PC-3 (cell line): ENCODE measurements at regions not wholly inside any gene's neighbourhood (a gene's known extent, or its start where the extent isn't known, plus 50 kb on each side); places are given as distances from the start of the nearest gene placed in this dataset.

ENCODE experiments used
- ATAC-seq: fragments of 200-7000 bp; cut with Tn5 transposase; 2 replicates; pipeline ENCODE4 v1.9.1; 2020; ENCODE audit warnings: mild to moderate bottlenecking, moderate library complexity
- BruUV-seq: library from RNA; stranded (reverse); fragments of 400-500 nt; replicated peaks from 2 replicates; lab custom pipeline; 2021; lab: Mats Ljungman, UMichigan
- CTCF ChIA-PET: fragments of 300-600 bp; sonication (Branson Sonifier 250); formaldehyde crosslinking; loops from one replicate; lab custom pipeline; 2022; ENCODE audit warnings: antibody characterized with exemption; lab: Charles Lee
- POLR2A ChIA-PET: fragments of 300-600 bp; sonication (Branson Sonifier 250); formaldehyde crosslinking; loops from one replicate; lab custom pipeline; 2022; ENCODE audit warnings: antibody characterized with exemption; ENCODE audit not compliant: unreplicated experiment; lab: Charles Lee
- DNase-seq: peaks from one replicate; pipeline ENCODE4 v3.0.0-alpha.2; 2015
- H2AFZ ChIP-seq: fragments of 300-600 bp; sonication (generic); 2 replicates; pipeline ENCODE4 v1.6.0; 2016; ENCODE audit warnings: antibody characterized with exemption, low read length
- H3F3A ChIP-seq: fragments of 300-600 bp; sonication (generic); one replicate; pipeline ENCODE4 v1.6.0; 2017; ENCODE audit warnings: antibody characterized with exemption, low read length, control low read depth, mild to moderate bottlenecking; ENCODE audit not compliant: unreplicated experiment
- H3K27ac ChIP-seq: fragments of 300-600 bp; sonication (generic); 2 replicates; pipeline ENCODE4 v1.5.1; 2016; ENCODE audit warnings: mild to moderate bottlenecking, low read length
- H3K27me3 ChIP-seq: fragments of 300-600 bp; sonication (generic); 2 replicates; pipeline ENCODE4 v1.6.1; 2016; ENCODE audit warnings: low read length, mixed read lengths
- H3K36me3 ChIP-seq: fragments of 300-600 bp; sonication (generic); 2 replicates; pipeline ENCODE4 v1.6.1; 2016; ENCODE audit warnings: low read depth, mixed run types, low read length, mixed read lengths
- H3K4me1 ChIP-seq: fragments of 300-600 bp; sonication (generic); 2 replicates; pipeline ENCODE4 v1.5.1; 2016; ENCODE audit warnings: low read length; ENCODE audit not compliant: insufficient read depth
- H3K4me2 ChIP-seq: fragments of 300-600 bp; sonication (generic); 2 replicates; pipeline ENCODE4 v1.6.0; 2016; ENCODE audit warnings: low read length
- H3K4me3 ChIP-seq: fragments of 300-600 bp; sonication (generic); 2 replicates; pipeline ENCODE4 v1.5.1; 2016; ENCODE audit warnings: mild to moderate bottlenecking, low read length, mixed read lengths
- H3K79me2 ChIP-seq: fragments of 300-600 bp; sonication (generic); 2 replicates; pipeline ENCODE4 v1.6.1; 2017; ENCODE audit warnings: low read length, mixed read lengths
- H3K9ac ChIP-seq: fragments of 300-600 bp; sonication (generic); 2 replicates; pipeline ENCODE4 v1.6.0; 2016; ENCODE audit warnings: mild to moderate bottlenecking, low read length
- H3K9me2 ChIP-seq: fragments of 300-600 bp; sonication (generic); replicated peaks from 2 replicates; pipeline ENCODE4 v1.6.1; 2016; ENCODE audit warnings: mixed run types, low read length, mixed read lengths
- H3K9me3 ChIP-seq: fragments of 300-600 bp; sonication (generic); 2 replicates; pipeline ENCODE4 v1.6.1; 2016; ENCODE audit warnings: low read length, mixed read lengths
- H4K20me1 ChIP-seq: fragments of 300-600 bp; sonication (generic); 2 replicates; pipeline ENCODE4 v1.6.1; 2016; ENCODE audit warnings: low read length, mixed read lengths
- CTCF ChIP-seq: fragments of 300-600 bp; sonication (generic); conservative IDR thresholded peaks from 2 replicates; pipeline ENCODE4 v1.5.1; 2017; ENCODE audit warnings: antibody characterized with exemption, low read depth, mild to moderate bottlenecking, low read length
- EZH2 ChIP-seq: fragments of 300-600 bp; sonication (generic); IDR thresholded peaks from one replicate; pipeline ENCODE4 v1.6.1; 2017; ENCODE audit warnings: antibody characterized with exemption, mild to moderate bottlenecking, low read length; ENCODE audit not compliant: unreplicated experiment
- EZH2phosphoT487 ChIP-seq: fragments of 300-600 bp; sonication (generic); IDR thresholded peaks from 2 replicates; pipeline ENCODE4 v1.6.1; 2018; ENCODE audit warnings: mild to moderate bottlenecking, antibody characterized with exemption, low read length, borderline replicate concordance
- intact Hi-C: fragments of 100-400 bp; cut with micrococcal nuclease; formaldehyde crosslinking; loops from 2 replicates; pipeline ENCODE4 v1.9.0; 2023

- intact Hi-C loops, result no loop called here
- ATAC-seq (no peak), DNase-seq (no peak)
- H3F3A ChIP-seq, result no peaks in the 10 kb centered on the region
- no peak for TF ChIP-seq EZH2phosphoT487
- no peak for TF ChIP-seq EZH2
- no peak for TF ChIP-seq CTCF
- H3K9ac ChIP-seq, result no peak overlapping the region
- H2AFZ ChIP-seq, result no peak overlapping the region
- H3K9me2 ChIP-seq, result no peaks in the 10 kb centered on the region
- BruUV-seq, result no TSS peak
- H3K36me3 ChIP-seq, result no peaks in the 10 kb centered on the region
- H3K27me3 ChIP-seq, result no peaks in the 10 kb centered on the region
- ChIA-PET POLR2A (no interaction called here), CTCF (no interaction called here)
- H3K79me2 ChIP-seq, result no peaks in the 10 kb centered on the region
- H4K20me1 ChIP-seq, result no peaks in the 10 kb centered on the region
- H3K4me3 ChIP-seq, result no peak overlapping the region
- H3K4me2 ChIP-seq, result no peak overlapping the region
- no peaks in the 10 kb centered on the region for H3K4me1 ChIP-seq
- no peaks in the 10 kb centered on the region for H3K9me3 ChIP-seq
- H3K27ac ChIP-seq, result no peak overlapping the region
Measured at GRCh38 chr6:100987556-100987955, 106.4 kb upstream of the ASCC3 start.

- ATAC-seq (no peak), DNase-seq (peak; percentile 66)
- no peaks in the 10 kb centered on the region for H3K9me3 ChIP-seq
- no TSS peak for BruUV-seq
- intact Hi-C loops, result no loop called here
- H3K27ac ChIP-seq, result no peak overlapping the region
- CTCF ChIA-PET, result no interaction called here
- TF ChIP-seq EZH2phosphoT487 (no peak), EZH2 (no peak), CTCF (no peak)
- H3K4me2 ChIP-seq, result no peak overlapping the region
- no peaks in the 10 kb centered on the region for H3K9me2 ChIP-seq
- POLR2A ChIA-PET, result no interaction called here
- H3K27me3 ChIP-seq, result no peaks in the 10 kb centered on the region
- H3K79me2 ChIP-seq, result no peaks in the 10 kb centered on the region
- H3K4me1 ChIP-seq, result no peaks in the 10 kb centered on the region
- no peaks in the 10 kb centered on the region for H3K36me3 ChIP-seq
- no peak overlapping the region for H2AFZ ChIP-seq
- H4K20me1 ChIP-seq, result no peaks in the 10 kb centered on the region
- no peak overlapping the region for H3K9ac ChIP-seq
- H3F3A ChIP-seq, result no peaks in the 10 kb centered on the region
- no peak overlapping the region for H3K4me3 ChIP-seq
Measured at GRCh38 chr6:100988391-100988984, 107.4 kb upstream of the ASCC3 start.

GRCh38 chr6:100990070-100990469 lies 108.9 kb upstream of the ASCC3 start:
- Histone ChIP-seq H3K4me1 (no peaks in the 10 kb centered on the region), H2AFZ (no peak overlapping the region), H3K27me3 (no peaks in the 10 kb centered on the region), H4K20me1 (no peaks in the 10 kb centered on the region), H3K36me3 (no peaks in the 10 kb centered on the region), H3K4me2 (no peak overlapping the region), H3K27ac (no peak overlapping the region), H3K79me2 (no peaks in the 10 kb centered on the region), H3F3A (no peaks in the 10 kb centered on the region), H3K9me3 (no peaks in the 10 kb centered on the region), H3K9me2 (no peaks in the 10 kb centered on the region), H3K9ac (no peak overlapping the region), H3K4me3 (no peak overlapping the region)
- ChIA-PET POLR2A (no interaction called here), CTCF (no interaction called here)
- no TSS peak for BruUV-seq
- TF ChIP-seq EZH2, result no peak
- TF ChIP-seq CTCF, result no peak
- no peak for TF ChIP-seq EZH2phosphoT487
- no peak for DNase-seq
- intact Hi-C loops, result no loop called here
- no peak for ATAC-seq
